Muscle layer of colon (tissue), 2 donors: ENCODE measurements at regions not wholly inside any gene's neighbourhood (a gene's known extent, or its start where the extent isn't known, plus 50 kb on each side); places are given as distances from the start of the nearest gene placed in this dataset.
"Not testable (repeated sequence)": the region's sequence is repeated elsewhere in the genome, so short reads cannot be mapped to it uniquely, and the experiment has no call there.

Source experiments
- H3K27ac ChIP-seq: one replicate; pipeline ENCODE4 v1.7.0; 2013; ENCODE audit warnings: low read depth, mild to moderate bottlenecking, low read length, moderate library complexity
- H3K27me3 ChIP-seq, 2 donors: one replicate each; pipeline ENCODE4 v1.7.0; 2013; ENCODE audit warnings: low read length in 2 of 2, mild to moderate bottlenecking in 2 of 2; ENCODE audit not compliant: insufficient read depth in 2 of 2, control insufficient read depth in 1 of 2
- H3K36me3 ChIP-seq: one replicate; pipeline ENCODE4 v1.7.0; 2013; ENCODE audit warnings: mild to moderate bottlenecking, low read length; ENCODE audit not compliant: insufficient read depth
- H3K4me1 ChIP-seq: one replicate; pipeline ENCODE4 v1.7.0; 2013; ENCODE audit warnings: mild to moderate bottlenecking, low read length; ENCODE audit not compliant: insufficient read depth
- H3K4me3 ChIP-seq, 2 donors: one replicate each; pipeline ENCODE4 v1.7.0; 2013; ENCODE audit warnings: low read length in 2 of 2, low read depth in 1 of 2, mild to moderate bottlenecking in 1 of 2, moderate library complexity in 1 of 2
- H3K9ac ChIP-seq: one replicate; pipeline ENCODE4 v1.7.0; 2013; ENCODE audit warnings: low read length
- H3K9me3 ChIP-seq: one replicate; pipeline ENCODE4 v1.7.0; 2013; ENCODE audit warnings: mild to moderate bottlenecking, low read length
- donor health status: abdominal sarcoma.
- donor health status: Adenocarcinoma of cecum.

DNA sequence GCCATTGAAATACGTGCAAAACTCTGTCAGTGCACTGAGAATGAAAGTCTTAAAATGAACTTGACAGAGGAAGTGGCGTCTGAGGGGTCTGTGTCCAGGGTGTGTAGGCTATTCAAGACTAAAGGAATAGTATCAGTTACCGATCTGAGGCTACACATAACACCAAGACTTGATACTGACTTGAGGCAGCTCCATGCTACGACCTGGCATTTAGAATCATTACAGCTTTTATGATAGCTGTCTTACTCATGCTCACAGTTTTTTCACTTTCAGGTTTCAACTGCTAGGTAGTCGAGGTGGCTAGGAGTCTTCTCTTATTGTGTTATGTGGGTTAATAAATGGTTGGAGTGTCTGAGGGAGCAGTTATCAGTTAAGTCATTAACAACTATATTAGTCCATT, 92.8 kb upstream of the SLCO6A1 start:
- Histone ChIP-seq H3K27me3 (no peaks in the 10 kb centered on the region), H3K9ac (no peak overlapping the region), H3K4me3 (no peak overlapping the region), H3K27ac (no peak overlapping the region), H3K9me3 (no peaks in the 10 kb centered on the region), H3K36me3 (no peaks in the 10 kb centered on the region), H3K4me1 (no peaks in the 10 kb centered on the region)

- H3K36me3 ChIP-seq, H3K27me3 ChIP-seq, H3K9ac ChIP-seq, H3K4me3 ChIP-seq, H3K4me1 ChIP-seq, H3K27ac ChIP-seq, H3K9me3 ChIP-seq: not testable (repeated sequence)
Observed at GRCh38 chr5:102592586-102592985, 93.8 kb upstream of the SLCO6A1 start.

GRCh38 chr5:102594192-102594591, 95.4 kb upstream of the SLCO6A1 start:
- no peak overlapping the region for H3K9ac ChIP-seq
- H3K9me3 ChIP-seq: no peaks in the 10 kb centered on the region
- no peaks in the 10 kb centered on the region for H3K36me3 ChIP-seq
- H3K27ac ChIP-seq: no peak overlapping the region
- no peaks in the 10 kb centered on the region for H3K4me1 ChIP-seq
- no peaks in the 10 kb centered on the region for H3K27me3 ChIP-seq
- H3K4me3 ChIP-seq: no peak overlapping the region

DNA sequence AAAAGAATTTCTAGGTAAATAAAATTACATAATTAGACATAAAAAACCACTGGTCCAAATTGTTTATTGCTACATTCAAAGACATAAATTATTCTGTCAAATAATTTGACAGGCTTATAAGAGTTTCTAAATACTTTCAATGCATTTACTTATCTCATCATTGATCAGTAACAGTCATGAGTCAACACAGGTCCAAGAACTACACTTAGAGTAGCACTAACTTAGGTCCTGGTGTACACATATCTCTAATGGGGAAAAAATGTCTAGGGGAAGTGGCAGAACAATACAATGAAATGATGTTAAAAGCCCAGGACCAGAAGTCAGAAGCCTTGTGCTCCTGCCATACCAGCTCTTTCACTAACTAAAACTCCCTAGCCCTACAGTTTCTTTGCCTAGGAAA, 96.5 kb upstream of the SLCO6A1 start:
- no peaks in the 10 kb centered on the region for H3K36me3 ChIP-seq
- H3K9me3 ChIP-seq: no peaks in the 10 kb centered on the region
- no peaks in the 10 kb centered on the region for H3K4me1 ChIP-seq
- H3K27me3 ChIP-seq: no peaks in the 10 kb centered on the region
- no peak overlapping the region for H3K4me3 ChIP-seq
- no peak overlapping the region for H3K27ac ChIP-seq
- no peak overlapping the region for H3K9ac ChIP-seq

- Histone ChIP-seq H3K4me3 (no peak overlapping the region), H3K9ac (no peak overlapping the region), H3K36me3 (no peaks in the 10 kb centered on the region), H3K27me3 (no peaks in the 10 kb centered on the region), H3K9me3 (no peaks in the 10 kb centered on the region), H3K4me1 (no peaks in the 10 kb centered on the region), H3K27ac (no peak overlapping the region)
Observed at GRCh38 chr5:102596113-102596512, 97.3 kb upstream of the SLCO6A1 start.

- H3K36me3 ChIP-seq: no peaks in the 10 kb centered on the region
- H3K4me1 ChIP-seq: no peaks in the 10 kb centered on the region
- no peaks in the 10 kb centered on the region for H3K27me3 ChIP-seq
- no peak overlapping the region for H3K27ac ChIP-seq
- H3K9me3 ChIP-seq: no peaks in the 10 kb centered on the region
- H3K4me3 ChIP-seq: no peak overlapping the region
- no peak overlapping the region for H3K9ac ChIP-seq
Observed at GRCh38 chr5:102596951-102597350, 98.2 kb upstream of the SLCO6A1 start.

DNA sequence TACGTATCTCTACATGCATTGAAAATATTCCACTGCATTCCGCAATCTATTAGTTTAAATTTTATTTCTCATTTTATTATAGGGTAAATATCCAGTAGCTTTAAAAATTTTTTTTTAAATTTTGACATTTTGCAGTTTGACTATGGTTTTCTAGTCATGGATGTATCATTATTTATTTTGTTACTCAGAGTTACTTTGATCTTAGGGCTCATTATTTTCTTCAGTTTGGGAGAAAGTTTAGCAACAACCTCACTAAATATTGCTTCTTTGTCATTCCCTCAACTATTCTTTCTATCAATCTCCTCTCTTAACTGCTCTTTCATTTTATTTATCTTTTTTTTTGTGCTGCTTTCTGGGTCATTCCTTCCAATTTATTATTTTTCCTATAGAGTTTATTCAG, 100.5 kb upstream of the SLCO6A1 start:
- Histone ChIP-seq H3K27me3 (no peaks in the 10 kb centered on the region), H3K9me3 (no peaks in the 10 kb centered on the region)

GRCh38 chr5:102600964-102601363, 102.2 kb upstream of the SLCO6A1 start:
- H3K36me3 ChIP-seq: no peaks in the 10 kb centered on the region
- H3K27ac ChIP-seq: no peak overlapping the region
- H3K9me3 ChIP-seq: no peaks in the 10 kb centered on the region
- no peaks in the 10 kb centered on the region for H3K27me3 ChIP-seq
- no peak overlapping the region for H3K9ac ChIP-seq
- no peaks in the 10 kb centered on the region for H3K4me1 ChIP-seq
- no peak overlapping the region for H3K4me3 ChIP-seq

More for the DNA sequence above, 100.5 kb upstream of the SLCO6A1 start:
- no peak overlapping the region for H3K4me3 ChIP-seq
- no peaks in the 10 kb centered on the region for H3K4me1 ChIP-seq
- H3K36me3 ChIP-seq: no peaks in the 10 kb centered on the region
- no peak overlapping the region for H3K9ac ChIP-seq
- no peak overlapping the region for H3K27ac ChIP-seq

- no peaks in the 10 kb centered on the region for H3K9me3 ChIP-seq
- no peaks in the 10 kb centered on the region for H3K4me1 ChIP-seq
- no peak overlapping the region for H3K4me3 ChIP-seq
- no peaks in the 10 kb centered on the region for H3K36me3 ChIP-seq
- no peaks in the 10 kb centered on the region for H3K27me3 ChIP-seq
- H3K9ac ChIP-seq: no peak overlapping the region
- no peak overlapping the region for H3K27ac ChIP-seq
Observed at GRCh38 chr5:102603670-102604069, 104.9 kb upstream of the SLCO6A1 start.

DNA sequence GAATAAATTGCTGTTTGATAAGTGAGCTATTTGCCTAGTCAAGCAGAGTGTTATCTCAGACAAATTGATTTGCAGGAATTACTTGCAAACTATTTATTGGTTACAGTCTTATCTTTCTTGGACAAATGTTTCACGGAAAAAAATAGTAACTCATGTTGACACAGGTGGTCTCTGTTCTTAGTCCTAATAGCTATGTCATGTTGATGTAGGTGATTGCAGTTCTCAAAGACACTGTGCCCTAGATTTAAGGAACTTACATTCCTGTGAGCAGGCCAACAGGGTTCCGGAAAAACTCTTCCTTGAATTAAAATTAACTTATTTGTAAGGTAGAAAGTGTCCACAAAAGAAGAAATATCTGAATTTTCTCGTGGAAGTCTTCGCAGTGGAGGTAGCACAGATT, 109.6 kb upstream of the SLCO6A1 start:
- Histone ChIP-seq H3K9me3 (no peaks in the 10 kb centered on the region), H3K27ac (no peak overlapping the region), H3K4me1 (no peaks in the 10 kb centered on the region), H3K4me3 (no peak overlapping the region), H3K36me3 (no peaks in the 10 kb centered on the region), H3K9ac (no peak overlapping the region), H3K27me3 (no peaks in the 10 kb centered on the region)

DNA sequence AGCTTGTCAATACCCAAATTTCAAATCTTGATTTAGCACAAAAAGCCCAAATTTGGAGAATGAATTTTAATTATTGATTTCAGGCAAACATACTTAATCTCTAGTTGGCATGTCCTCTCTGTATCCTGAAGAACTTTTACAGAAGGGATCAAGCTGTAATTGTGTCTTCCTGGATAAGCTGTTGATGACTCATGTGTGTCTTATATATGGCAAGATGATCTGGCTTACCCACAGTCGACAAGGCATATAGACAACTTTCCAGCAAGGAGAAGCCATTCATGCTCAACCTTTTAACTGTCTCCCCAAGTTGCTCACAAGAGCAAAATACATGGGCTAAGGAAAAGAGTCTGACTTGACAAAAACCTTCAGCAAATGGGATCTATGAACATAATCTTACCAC, 112.5 kb upstream of the SLCO6A1 start:
- Histone ChIP-seq H3K4me3 (no peak overlapping the region), H3K27me3 (no peaks in the 10 kb centered on the region), H3K36me3 (no peaks in the 10 kb centered on the region), H3K9me3 (no peaks in the 10 kb centered on the region), H3K4me1 (no peaks in the 10 kb centered on the region), H3K27ac (no peak overlapping the region), H3K9ac (no peak overlapping the region)

DNA sequence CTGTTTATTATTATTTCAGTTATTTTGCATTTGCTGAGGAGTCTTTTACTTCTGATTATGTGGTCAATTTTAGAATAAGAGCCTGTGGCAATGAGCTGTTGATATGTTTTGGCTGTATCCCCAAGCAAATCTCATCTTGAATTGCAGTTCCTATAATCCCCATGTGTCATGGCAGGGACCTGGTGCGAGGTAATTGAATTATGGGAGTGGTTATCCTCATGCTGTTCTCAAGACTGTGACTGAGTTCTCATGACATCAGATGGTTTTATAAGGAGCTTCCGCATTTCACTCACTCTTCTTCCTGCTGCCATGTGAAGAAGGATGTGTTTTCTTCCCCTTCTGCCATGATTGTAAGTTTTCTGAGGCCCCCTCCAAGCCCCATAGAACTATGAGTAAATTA, 114.9 kb upstream of the SLCO6A1 start:
- Histone ChIP-seq H3K27me3 (no peaks in the 10 kb centered on the region), H3K4me3 (no peak overlapping the region), H3K27ac (no peak overlapping the region), H3K9ac (no peak overlapping the region), H3K9me3 (no peaks in the 10 kb centered on the region), H3K36me3 (no peaks in the 10 kb centered on the region), H3K4me1 (peaks cover 5% of the 10 kb centered on the region)
